ENCODE measurements at regions not wholly inside any gene's neighbourhood (a gene's known extent, or its start where the extent isn't known, plus 50 kb on each side); places are given as distances from the start of the nearest gene placed in this dataset.

DNA sequence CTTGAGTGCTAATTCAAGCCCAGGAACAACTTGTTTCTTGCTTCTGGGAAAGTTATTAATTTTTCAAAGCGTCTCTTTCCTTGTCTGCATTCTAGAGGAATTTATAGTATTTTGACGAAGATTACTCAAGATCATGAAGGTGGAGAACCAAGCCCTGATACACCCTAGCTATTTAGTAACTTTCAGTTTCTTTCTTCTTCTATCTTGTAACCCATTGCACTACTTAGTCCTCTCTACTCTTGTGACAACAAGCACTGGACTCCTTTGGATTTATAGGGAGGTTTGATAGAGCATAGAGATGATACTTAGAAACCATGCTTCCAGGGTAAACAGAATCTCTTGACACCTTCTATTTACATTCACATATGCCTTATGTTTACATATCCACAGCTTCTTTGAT, 203.3 kb upstream of the GRM7 start:
- ATAC-seq (no peak), DNase-seq (no peak)
- TF ChIP-seq, protein P1, sequence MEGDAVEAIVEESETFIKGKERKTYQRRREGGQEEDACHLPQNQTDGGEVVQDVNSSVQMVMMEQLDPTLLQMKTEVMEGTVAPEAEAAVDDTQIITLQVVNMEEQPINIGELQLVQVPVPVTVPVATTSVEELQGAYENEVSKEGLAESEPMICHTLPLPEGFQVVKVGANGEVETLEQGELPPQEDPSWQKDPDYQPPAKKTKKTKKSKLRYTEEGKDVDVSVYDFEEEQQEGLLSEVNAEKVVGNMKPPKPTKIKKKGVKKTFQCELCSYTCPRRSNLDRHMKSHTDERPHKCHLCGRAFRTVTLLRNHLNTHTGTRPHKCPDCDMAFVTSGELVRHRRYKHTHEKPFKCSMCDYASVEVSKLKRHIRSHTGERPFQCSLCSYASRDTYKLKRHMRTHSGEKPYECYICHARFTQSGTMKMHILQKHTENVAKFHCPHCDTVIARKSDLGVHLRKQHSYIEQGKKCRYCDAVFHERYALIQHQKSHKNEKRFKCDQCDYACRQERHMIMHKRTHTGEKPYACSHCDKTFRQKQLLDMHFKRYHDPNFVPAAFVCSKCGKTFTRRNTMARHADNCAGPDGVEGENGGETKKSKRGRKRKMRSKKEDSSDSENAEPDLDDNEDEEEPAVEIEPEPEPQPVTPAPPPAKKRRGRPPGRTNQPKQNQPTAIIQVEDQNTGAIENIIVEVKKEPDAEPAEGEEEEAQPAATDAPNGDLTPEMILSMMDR (IDR thresholded peaks at IDR 0.05), result no peak
- WGBS, 2 donors, result 83 to 87% methylated on average over 2 of the region's 2 CpGs
- Histone ChIP-seq H3K4me3 (no peak overlapping the region), H3K4me1 (no peaks in the 10 kb centered on the region), H3K36me3 (no peaks in the 10 kb centered on the region), H3K9me3 (peaks cover 0 to 50% (median 5%) of the 10 kb centered on the region in 11 donors), H3K27ac (no peak overlapping the region), H3K27me3 (no peaks in the 10 kb centered on the region)
- intact Hi-C loops (cut with DNase I), result no loop called here

DNA sequence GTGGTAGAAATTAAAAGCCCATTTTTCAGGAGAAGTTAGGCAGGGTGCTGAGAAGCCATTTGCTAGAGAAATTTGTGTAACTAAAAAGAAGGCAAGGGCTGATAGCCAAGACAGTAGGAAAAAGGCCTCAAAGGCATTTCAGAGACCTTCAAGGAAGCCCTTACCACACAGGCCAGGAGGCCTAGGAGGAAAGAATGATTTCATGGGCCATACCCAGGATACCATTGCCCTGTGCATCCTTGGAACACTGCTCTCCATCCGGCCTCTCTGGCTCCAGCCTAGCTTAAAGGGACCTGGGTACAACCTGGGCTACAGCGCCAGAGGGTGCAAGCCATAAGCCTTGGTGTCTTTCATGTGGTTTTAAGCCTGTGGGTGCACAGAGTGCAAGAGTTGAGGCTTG, 193.6 kb upstream of the GRM7 start:
- no peak overlapping the region for H3K27ac ChIP-seq
- 65 to 68% methylated on average over 2 of the region's 2 CpGs for WGBS, 2 donors
- DNase-seq (no peak), ATAC-seq (no peak)
- H3K9me3 ChIP-seq, result peaks cover 0 to 26% (median 5%) of the 10 kb centered on the region in 11 donors
- H3K36me3 ChIP-seq, result no peaks in the 10 kb centered on the region
- H3K4me1 ChIP-seq, result no peaks in the 10 kb centered on the region
- no peak overlapping the region for H3K4me3 ChIP-seq
- intact Hi-C loops (cut with DNase I), result no loop called here
- H3K27me3 ChIP-seq, result no peaks in the 10 kb centered on the region
- TF ChIP-seq, protein P1 (IDR thresholded peaks at IDR 0.05), result no peak

- H3K4me3 ChIP-seq, result no peak overlapping the region
- intact Hi-C loops (cut with DNase I), result no loop called here
- DNase-seq, result no peak
- no peak overlapping the region for H3K27ac ChIP-seq
- H3K4me1 ChIP-seq, result no peaks in the 10 kb centered on the region
- H3K9me3 ChIP-seq, result peaks cover 0 to 27% (median 0%) of the 10 kb centered on the region in 11 donors
- 45 to 65% methylated on average over 1 of the region's 1 CpG for WGBS, 2 donors
- ATAC-seq, result no peak
- H3K27me3 ChIP-seq, result no peaks in the 10 kb centered on the region
- no peaks in the 10 kb centered on the region for H3K36me3 ChIP-seq
- TF ChIP-seq, protein P1 (IDR thresholded peaks at IDR 0.05), result no peak
These were observed 189.6 kb upstream of the GRM7 start for GRCh38 chr3:6671363-6671762.

DNA sequence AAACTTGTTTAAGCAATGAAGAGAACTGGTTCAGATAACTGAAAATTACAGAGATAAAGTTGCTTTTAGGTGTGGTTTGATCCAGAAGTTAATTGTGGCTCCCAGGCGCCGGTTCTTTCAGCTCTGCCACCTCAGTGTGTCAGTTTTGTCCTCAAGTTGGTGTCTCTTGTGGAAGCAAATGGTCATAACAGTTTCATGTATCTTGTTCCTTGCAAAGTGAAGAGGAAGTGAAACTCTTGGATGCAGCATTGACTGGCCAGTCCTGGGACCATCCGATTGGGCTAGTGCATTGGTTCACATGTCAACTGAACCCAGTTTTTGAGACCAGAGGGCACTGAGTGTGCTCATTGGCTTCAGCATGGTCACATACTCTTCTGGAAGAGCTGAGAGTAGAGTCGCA, 181.4 kb upstream of the GRM7 start:
- no peak for DNase-seq
- H3K36me3 ChIP-seq, result no peaks in the 10 kb centered on the region
- no peak overlapping the region for H3K27ac ChIP-seq
- no peaks in the 10 kb centered on the region for H3K27me3 ChIP-seq
- no peak overlapping the region for H3K4me3 ChIP-seq
- TF ChIP-seq, protein P1 (IDR thresholded peaks at IDR 0.05), result no peak
- H3K9me3 ChIP-seq, result peaks cover 0 to 10% (median 0%) of the 10 kb centered on the region in 11 donors
- intact Hi-C loops (cut with DNase I), result no loop called here
- ATAC-seq, result no peak
- 82 to 84% methylated on average over 4 of the region's 4 CpGs for WGBS, 2 donors
- H3K4me1 ChIP-seq, result no peaks in the 10 kb centered on the region

All from heart right ventricle (tissue), 16 donors.